ENCODE measurements at regions not wholly inside any gene's neighbourhood (a gene's known extent, or its start where the extent isn't known, plus 50 kb on each side); places are given as distances from the start of the nearest gene placed in this dataset.

DNA sequence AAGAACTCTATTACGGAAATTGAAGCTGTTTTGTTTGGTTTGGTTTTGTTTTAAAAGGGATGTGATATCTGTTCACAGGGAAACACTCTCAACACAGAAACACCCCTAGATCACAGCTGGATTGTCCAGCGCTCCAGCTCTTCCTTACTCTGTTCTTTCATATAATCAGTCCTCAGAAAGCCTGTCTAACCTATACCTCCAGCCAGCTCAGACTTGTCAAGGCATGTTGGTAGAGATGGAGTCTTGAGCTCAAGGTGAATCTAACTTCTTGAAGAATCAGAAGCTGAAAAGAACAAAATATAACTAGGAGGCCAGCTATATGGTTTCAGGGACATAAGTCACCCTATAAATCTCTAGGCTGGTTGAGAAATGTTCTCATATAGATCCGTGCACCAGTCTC, 110.2 kb upstream of the EPHA3 start:
- TF ChIP-seq POLR2A (IDR thresholded peaks at IDR 0.05; ENCODE audit: low read length) (no peak), GATA1 (IDR thresholded peaks at IDR 0.05; ENCODE audit: low read depth, low read length) (no peak)

All from erythroblast (primary cell).